GM12878 (cell line): ENCODE measurements at regions not wholly inside any gene's neighbourhood (a gene's known extent, or its start where the extent isn't known, plus 50 kb on each side); places are given as distances from the start of the nearest gene placed in this dataset.

ENCODE experiments used
- ATAC-seq: fragments of 200-7000 bp; cut with Tn5 transposase; 3 replicates; pipeline ENCODE4 v1.9.1; 2020; ENCODE audit warnings: mild to moderate bottlenecking, moderate library complexity
- BruUV-seq: library from RNA; stranded (reverse); fragments of 400-500 nt; replicated peaks from 2 replicates; lab custom pipeline; 2021; lab: Mats Ljungman, UMichigan
- CTCF ChIA-PET: fragments of 300-600 bp; sonication (Branson Sonifier 250); formaldehyde crosslinking; extraction: SDS; loops from one replicate; lab custom pipeline; 2021; ENCODE audit warnings: inconsistent platforms; lab: Yijun Ruan, JAX
- POLR2A ChIA-PET: fragments of 350-600 bp; formaldehyde crosslinking; extraction: SDS; loops from one replicate; lab custom pipeline; 2021; ENCODE audit warnings: inconsistent platforms; lab: Charles Lee
- RAD21 ChIA-PET: fragments of 300-600 bp; sonication (Branson Sonifier 250); formaldehyde crosslinking; loops from one replicate; lab custom pipeline; 2023; ENCODE audit warnings: antibody characterized with exemption; ENCODE audit not compliant: unreplicated experiment; lab: Charles Lee
- SMC1A ChIA-PET: fragments of 300-600 bp; sonication (Branson Sonifier 250); formaldehyde crosslinking; loops from one replicate; lab custom pipeline; 2023; ENCODE audit not compliant: unreplicated experiment, uncharacterized antibody; lab: Charles Lee
- DNase-seq: peaks from one replicate; pipeline ENCODE4 v3.0.0-alpha.2; 2011; ENCODE audit warnings: low read depth, low spot score
- FAIRE-seq: peaks from 3 replicates; lab custom pipeline; 2011; peaks lifted over from hg19 to GRCh38; lab: Jason Lieb, UNC
- H2AFZ ChIP-seq: 2 replicates; pipeline ENCODE4 v1.6.0; 2011; ENCODE audit warnings: low read depth, low read length, control low read depth; ENCODE audit not compliant: control insufficient read depth
- H3K27ac ChIP-seq: 2 replicates; pipeline ENCODE4 v1.5.1; 2011; ENCODE audit warnings: control low read depth; ENCODE audit not compliant: control insufficient read depth, insufficient read depth
- H3K27me3 ChIP-seq, 2 experiments: replicated peaks in 1 of 2; 2 replicates each; pipeline versions ENCODE4 v1.6.0 to v1.6.1; 2011; ENCODE audit warnings: low read length in 1 of 2; ENCODE audit not compliant: control insufficient read depth in 2 of 2, insufficient read depth in 2 of 2
- H3K36me3 ChIP-seq, 2 experiments: 2 replicates each; pipeline ENCODE4 v1.5.1; 2011; ENCODE audit warnings: low read length in 1 of 2; ENCODE audit not compliant: control insufficient read depth in 2 of 2, insufficient read depth in 2 of 2
- H3K4me1 ChIP-seq: 2 replicates; pipeline ENCODE4 v1.6.1; 2011; ENCODE audit warnings: mild to moderate bottlenecking, low read length, moderate library complexity, mixed read lengths; ENCODE audit not compliant: control insufficient read depth, insufficient read depth
- H3K4me2 ChIP-seq: 2 replicates; pipeline ENCODE4 v1.6.0; 2011; ENCODE audit warnings: control low read depth; ENCODE audit not compliant: control insufficient read depth, insufficient read depth
- H3K4me3 ChIP-seq: fragments of 200-600 bp; sonication (generic); 2 replicates; pipeline ENCODE4 v1.5.1; 2016
- H3K79me2 ChIP-seq: 2 replicates; pipeline ENCODE4 v1.6.0; 2011; ENCODE audit warnings: low read length; ENCODE audit not compliant: control insufficient read depth, insufficient read depth
- H3K9ac ChIP-seq: 2 replicates; pipeline ENCODE4 v1.8.0; 2011; ENCODE audit warnings: low read length, control low read depth, mixed read lengths; ENCODE audit not compliant: control insufficient read depth, insufficient read depth
- H3K9me3 ChIP-seq: replicated peaks from 3 replicates; pipeline ENCODE4 v1.5.1; 2011; ENCODE audit warnings: mild to moderate bottlenecking, low read length; ENCODE audit not compliant: control insufficient read depth, insufficient read depth
- H4K20me1 ChIP-seq: 2 replicates; pipeline ENCODE4 v1.6.0; 2011; ENCODE audit not compliant: control insufficient read depth, insufficient read depth
- CHD2 ChIP-seq: IDR thresholded peaks from 2 replicates; pipeline ENCODE4 v1.6.1; 2011; ENCODE audit warnings: low read depth, low read length, improper control_type of control experiment, borderline replicate concordance
- GABPA ChIP-seq: IDR thresholded peaks from 2 replicates; pipeline ENCODE4 v1.6.1; 2014; ENCODE audit warnings: antibody characterized with exemption, low read depth, mild to moderate bottlenecking, inconsistent platforms
- IRF3 ChIP-seq: fragments of 450-650 bp; IDR thresholded peaks from 2 replicates; pipeline ENCODE4 v1.6.1; 2014; ENCODE audit warnings: mild to moderate bottlenecking
- MXI1 ChIP-seq: fragments of 150-350 bp; IDR thresholded peaks from 2 replicates; pipeline ENCODE4 v1.6.1; 2011; ENCODE audit warnings: low read depth, mild to moderate bottlenecking, inconsistent platforms, low read length, improper control_type of control experiment
- PML ChIP-seq: IDR thresholded peaks from 2 replicates; pipeline ENCODE4 v1.6.1; 2012; ENCODE audit warnings: low read length, inconsistent platforms
- SREBF2 ChIP-seq: IDR thresholded peaks from 2 replicates; pipeline ENCODE4 v1.6.1; 2012; ENCODE audit warnings: mild to moderate bottlenecking, low read length
- USF2 ChIP-seq: IDR thresholded peaks from 2 replicates; pipeline ENCODE4 v1.6.1; 2011; ENCODE audit warnings: low read depth, low read length, improper control_type of control experiment, borderline replicate concordance
- WGBS: methylation state at CpG from one replicate; pipeline ENCODE4 v1.1.6; 2016; ENCODE audit warnings: low lambda C conversion rate; ENCODE audit not compliant: insufficient replicate concordance, insufficient coverage; ENCODE audit errors: missing lambda C conversion rate; 5-methylcytosine and 5-hydroxymethylcytosine counted together
- in situ Hi-C: fragments of 300-500 bp; cut with MboI; formaldehyde crosslinking; loops from 9 replicates; pipeline ENCODE4 v1.14.3; 2018; ENCODE audit warnings: mixed read lengths
- intact Hi-C: fragments of 100-400 bp; cut with micrococcal nuclease; formaldehyde crosslinking; loops from one replicate; pipeline ENCODE4 v1.14.2; 2022; ENCODE audit not compliant: unreplicated experiment

DNA sequence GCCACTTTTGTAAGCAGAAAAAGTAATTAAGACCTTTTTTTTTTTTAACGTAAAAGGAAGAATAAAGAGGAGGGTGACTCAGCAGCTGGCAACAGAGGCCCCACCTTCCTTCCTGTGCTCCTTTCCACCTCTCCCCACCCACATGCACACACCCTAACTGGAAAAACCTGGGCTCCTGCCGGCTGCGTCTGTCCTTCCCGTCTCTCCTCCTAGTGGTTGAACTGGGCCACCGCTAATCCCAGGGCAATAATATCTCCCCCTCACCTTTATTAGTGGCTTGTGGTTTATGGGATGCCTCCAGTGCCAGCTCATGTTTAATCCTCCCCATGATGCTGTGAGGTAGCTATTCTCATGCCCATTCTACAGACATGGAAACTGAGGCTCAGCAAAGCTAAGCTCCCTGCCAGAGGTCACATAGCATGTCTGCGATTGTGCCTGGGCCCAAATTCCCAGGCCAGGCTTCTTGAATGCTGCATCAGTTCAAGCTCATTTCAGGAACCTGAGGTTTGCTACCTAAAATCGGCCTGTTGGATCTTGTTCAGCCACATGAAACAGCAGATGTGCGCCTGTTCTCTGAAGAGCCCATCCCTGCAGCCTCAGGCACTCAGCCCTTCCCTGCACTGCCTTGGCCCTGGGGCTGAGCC is 60.9 kb upstream of the IL17B start:
- TF ChIP-seq CHD2 (no peak), PML (no peak), SREBF2 (no peak), GABPA (no peak), MXI1 (no peak), IRF3 (no peak), USF2 (no peak)
- in situ Hi-C loops: loop anchor here (5.0 kb wide), 1 partner anchor 122 kb away; no protein-coding TSS in a partner anchor
- WGBS: 43% methylated on average over 8 of the region's 8 CpGs
- Histone ChIP-seq H4K20me1 (no peaks in the 10 kb centered on the region), H3K27ac (no peak overlapping the region), H3K4me3 (no peak overlapping the region), H3K4me2 (no peak overlapping the region), H3K9ac (no peak overlapping the region), H2AFZ (no peak overlapping the region), H3K9me3 (no peaks in the 10 kb centered on the region; the same call in 2 of the 3 replicates), H3K27me3 (peaks cover 0 to 5% of the 10 kb centered on the region in 2 experiments; a peak in 2 of 4 replicates), H3K36me3 (no peaks in the 10 kb centered on the region; a peak in 1 of 4 replicates), H3K79me2 (no peaks in the 10 kb centered on the region), H3K4me1 (no peaks in the 10 kb centered on the region)
- ATAC-seq (no peak), FAIRE-seq (no peak), DNase-seq (no peak)
- ChIA-PET RAD21 (interaction anchor here (1.2 to 3.8 kb wide), 5 partner anchors 11 to 178 kb away, joined by 3 to 27 read pairs (median 3); no protein-coding TSS in a partner anchor), POLR2A (interaction anchor here (1.1 kb wide), 2 partner anchors 19 to 21 kb away, joined by 3 to 4 read pairs; no protein-coding TSS in a partner anchor), CTCF (interaction anchor here (1.0 to 11.2 kb wide), 12 partner anchors 6 to 178 kb away, joined by 3 to 108 read pairs (median 14); no protein-coding TSS in a partner anchor), SMC1A (interaction anchor here (0.9 to 4.6 kb wide), 3 partner anchors 73 to 126 kb away, joined by 3 to 27 read pairs (median 3); no protein-coding TSS in a partner anchor)
- intact Hi-C loops: no loop called here
- BruUV-seq: no TSS peak
